Stimulated activated CD4-positive, alpha-beta T cell treated with anti-CD3 and anti-CD28 coated beads, Interleukin-1b, Interleukin-23, amount 100 ng/mL, for 4 hours (primary cell): ENCODE measurements at regions not wholly inside any gene's neighbourhood (a gene's known extent, or its start where the extent isn't known, plus 50 kb on each side); places are given as distances from the start of the nearest gene placed in this dataset.
"Not testable (repeated sequence)": the region's sequence is repeated elsewhere in the genome, so short reads cannot be mapped to it uniquely, and the experiment has no call there.

ENCODE experiments used
- DNase-seq, 2 donors: peaks; one replicate each; pipeline ENCODE4 v3.0.0-alpha.2; 2020; ENCODE audit warnings: low read depth in 2 of 2

GRCh38 chr9:126056312-126057021, 270.2 kb upstream of the MVB12B start:
- DNase-seq: no peak

- no peak for DNase-seq
These were observed 269.4 kb upstream of the MVB12B start for GRCh38 chr9:126057121-126057825.

- DNase-seq: no peak
These were observed 268.6 kb upstream of the MVB12B start for GRCh38 chr9:126058011-126058531.

- DNase-seq: no peak
These were observed 268.0 kb upstream of the MVB12B start for GRCh38 chr9:126058591-126058990.

GRCh38 chr9:126061575-126061974, 265.1 kb upstream of the MVB12B start:
- DNase-seq: no peak

- DNase-seq: no peak
These were observed 264.3 kb upstream of the MVB12B start for GRCh38 chr9:126062158-126062886.

- DNase-seq: no peak
These were observed 263.3 kb upstream of the MVB12B start for GRCh38 chr9:126063326-126063725.

GRCh38 chr9:126066131-126066530, 260.5 kb upstream of the MVB12B start:
- no peak for DNase-seq

GRCh38 chr9:126067031-126067734, 259.4 kb upstream of the MVB12B start:
- no peak for DNase-seq

GRCh38 chr9:126068534-126069230, 257.9 kb upstream of the MVB12B start:
- no peak for DNase-seq

- DNase-seq: no peak
These were observed 257.2 kb upstream of the MVB12B start for GRCh38 chr9:126069400-126069955.

GRCh38 chr9:126070058-126070655, 256.5 kb upstream of the MVB12B start:
- DNase-seq: no peak

GRCh38 chr9:126071076-126071750, 255.4 kb upstream of the MVB12B start:
- DNase-seq: no peak

GRCh38 chr9:126077656-126078055, 249.0 kb upstream of the MVB12B start:
- DNase-seq: not testable (repeated sequence)

- no peak for DNase-seq
These were observed 246.0 kb upstream of the MVB12B start for GRCh38 chr9:126080641-126081040.

- no peak for DNase-seq
These were observed 244.9 kb upstream of the MVB12B start for GRCh38 chr9:126081746-126082145.

- DNase-seq: no peak
These were observed 242.6 kb upstream of the MVB12B start for GRCh38 chr9:126084008-126084407.

GRCh38 chr9:126084696-126085095, 241.9 kb upstream of the MVB12B start:
- no peak for DNase-seq

GRCh38 chr9:126085170-126085569, 241.5 kb upstream of the MVB12B start:
- no peak for DNase-seq

GRCh38 chr9:126088336-126088735, 238.3 kb upstream of the MVB12B start:
- DNase-seq: no peak
